ENCODE measurements at regions not wholly inside any gene's neighbourhood (a gene's known extent, or its start where the extent isn't known, plus 50 kb on each side); places are given as distances from the start of the nearest gene placed in this dataset.

GRCh38 chr5:12695651-12696050 lies 791.4 kb upstream of the CTNND2 start (continued):
- TF ChIP-seq ZNF462 (CRISPR knock-in tag; IDR thresholded peaks at IDR 0.05): no peak

- no peaks in the 10 kb centered on the region for H3K27me3 ChIP-seq (ENCODE audit: insufficient read depth)
- no peak overlapping the region for H3K4me3 ChIP-seq
- Mint-ChIP-seq H3K9me3 (no peaks in the 10 kb centered on the region), H3K4me3 (no peak overlapping the region), H3K27ac (peak overlapping the region; percentile 83; the same call in 1 of the 2 replicates), H3K36me3 (ENCODE audit: low read depth) (no peaks in the 10 kb centered on the region), H3K4me1 (peaks cover 10% of the 10 kb centered on the region), H3K27me3 (ENCODE audit: insufficient read depth, low read depth, poor library complexity) (no peaks in the 10 kb centered on the region)
- no peaks in the 10 kb centered on the region for H3K36me3 ChIP-seq (ENCODE audit: insufficient read depth)
- no peaks in the 10 kb centered on the region for H4K20me1 ChIP-seq (replicated peaks; ENCODE audit: insufficient read depth)
- no peak for ATAC-seq
- peak overlapping the region; percentile 52; the same call in 1 of the 2 replicates for H2AFZ ChIP-seq
- TF ChIP-seq EZH2phosphoT487 (IDR thresholded peaks at IDR 0.05; ENCODE audit: unreplicated experiment) (no peak), POLR2AphosphoS5 (IDR thresholded peaks at IDR 0.05; ENCODE audit: low read depth) (no peak), ETS1 (IDR thresholded peaks at IDR 0.05) (no peak), JUNB (IDR thresholded peaks at IDR 0.05; ENCODE audit: unreplicated experiment) (no peak), CTCF (conservative IDR thresholded peaks at IDR 0.05; ENCODE audit: low read depth in 2 of 2) (no peak), CREB1 (CRISPR knock-in tag; IDR thresholded peaks at IDR 0.05; ENCODE audit: low read depth) (no peak), REST (IDR thresholded peaks at IDR 0.05; ENCODE audit: unreplicated experiment) (no peak)
- no peaks in the 10 kb centered on the region for H3K9me2 ChIP-seq (ENCODE audit: insufficient read depth)
- H3F3A ChIP-seq (replicated peaks; ENCODE audit: low read depth): no peaks in the 10 kb centered on the region
- H3K4me1 ChIP-seq (ENCODE audit: insufficient read depth): peaks cover 16% of the 10 kb centered on the region
- no peak overlapping the region for H3K4me2 ChIP-seq
- no peak overlapping the region for H3K27ac ChIP-seq (ENCODE audit: low read depth)
- no peak for DNase-seq (ENCODE audit: low spot score)
- no peaks in the 10 kb centered on the region for H3K79me2 ChIP-seq (replicated peaks; ENCODE audit: insufficient read depth)
Observed at GRCh38 chr5:12691330-12691729, 787.1 kb upstream of the CTNND2 start.

Data from GM23338 (cell line).